ENCODE measurements at regions not wholly inside any gene's neighbourhood (a gene's known extent, or its start where the extent isn't known, plus 50 kb on each side); places are given as distances from the start of the nearest gene placed in this dataset.

DNA sequence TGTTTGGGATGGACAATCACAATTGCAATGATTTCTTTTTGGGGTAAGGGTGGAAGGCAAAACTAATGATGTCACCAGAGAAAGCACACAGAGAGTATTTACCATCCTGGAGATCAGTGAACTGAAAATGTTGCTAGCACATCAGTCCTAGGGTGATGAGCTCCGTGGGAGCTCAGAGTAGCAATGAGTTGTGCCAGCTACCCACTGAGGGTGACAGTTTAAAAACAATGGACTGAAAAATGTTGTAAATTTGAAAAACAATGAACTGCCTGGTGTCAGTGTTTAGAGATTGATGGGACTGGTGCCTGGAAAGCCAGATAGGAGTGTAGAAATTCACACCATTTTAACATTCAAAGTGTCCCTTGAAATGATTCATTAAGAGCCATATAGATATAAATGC, 198.5 kb downstream of the ATP23 start:
- DNase-seq (no peak), ATAC-seq (ENCODE audit: insufficient read depth, low FRiP score) (no peak)
- Histone ChIP-seq H3K27ac (ENCODE audit: low read depth in 1 of 2, low read length in 1 of 2) (no peak overlapping the region), H3K4me1 (ENCODE audit: control insufficient read depth in 5 of 5, insufficient read depth in 5 of 5, low read length in 5 of 5) (peaks cover 0 to 10% (median 4%) of the 10 kb centered on the region in 5 donors), H3K9ac (ENCODE audit: insufficient read depth in 1 of 2, low read length in 2 of 2) (no peak overlapping the region), H3K27me3 (ENCODE audit: control insufficient read depth in 3 of 3, insufficient read depth in 3 of 3, low read length in 2 of 3) (no peaks in the 10 kb centered on the region), H3K9me3 (ENCODE audit: control insufficient read depth in 4 of 4, insufficient read depth in 3 of 4, low read length in 3 of 4) (peaks cover 0 to 2% (median 0%) of the 10 kb centered on the region in 4 donors), H3K4me3 (no peak overlapping the region), H3K36me3 (ENCODE audit: control insufficient read depth in 4 of 4, insufficient read depth in 4 of 4, low read length in 4 of 4) (no peaks in the 10 kb centered on the region)
- TF ChIP-seq, protein P1, sequence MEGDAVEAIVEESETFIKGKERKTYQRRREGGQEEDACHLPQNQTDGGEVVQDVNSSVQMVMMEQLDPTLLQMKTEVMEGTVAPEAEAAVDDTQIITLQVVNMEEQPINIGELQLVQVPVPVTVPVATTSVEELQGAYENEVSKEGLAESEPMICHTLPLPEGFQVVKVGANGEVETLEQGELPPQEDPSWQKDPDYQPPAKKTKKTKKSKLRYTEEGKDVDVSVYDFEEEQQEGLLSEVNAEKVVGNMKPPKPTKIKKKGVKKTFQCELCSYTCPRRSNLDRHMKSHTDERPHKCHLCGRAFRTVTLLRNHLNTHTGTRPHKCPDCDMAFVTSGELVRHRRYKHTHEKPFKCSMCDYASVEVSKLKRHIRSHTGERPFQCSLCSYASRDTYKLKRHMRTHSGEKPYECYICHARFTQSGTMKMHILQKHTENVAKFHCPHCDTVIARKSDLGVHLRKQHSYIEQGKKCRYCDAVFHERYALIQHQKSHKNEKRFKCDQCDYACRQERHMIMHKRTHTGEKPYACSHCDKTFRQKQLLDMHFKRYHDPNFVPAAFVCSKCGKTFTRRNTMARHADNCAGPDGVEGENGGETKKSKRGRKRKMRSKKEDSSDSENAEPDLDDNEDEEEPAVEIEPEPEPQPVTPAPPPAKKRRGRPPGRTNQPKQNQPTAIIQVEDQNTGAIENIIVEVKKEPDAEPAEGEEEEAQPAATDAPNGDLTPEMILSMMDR (IDR thresholded peaks at IDR 0.05; ENCODE audit: control extremely low read depth, extremely low read depth) = no peak
- WGBS, 2 donors = 17 to 26% methylated on average over 1 of the region's 1 CpG

DNA sequence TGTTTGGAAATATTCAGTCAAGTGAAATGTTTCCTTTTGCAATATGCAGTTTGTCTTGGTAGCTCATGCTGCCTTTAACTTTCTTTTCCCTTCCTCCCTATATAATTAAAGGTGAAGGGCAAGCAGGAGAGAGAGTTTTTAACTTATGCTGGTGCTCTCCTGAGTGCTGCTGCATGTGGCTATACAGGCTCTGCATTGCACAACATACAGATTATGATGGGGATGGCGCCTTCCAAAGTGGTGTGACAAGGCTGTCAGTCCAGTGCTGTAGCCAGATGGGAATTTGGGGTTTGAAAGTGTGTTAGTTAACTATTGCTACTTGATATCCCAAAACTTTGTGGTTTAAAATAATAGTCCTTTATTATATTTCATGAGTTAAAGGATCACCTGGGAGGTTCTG, 199.0 kb downstream of the ATP23 start:
- ATAC-seq (ENCODE audit: insufficient read depth, low FRiP score) (no peak), DNase-seq (peak in 1 of 3 donors; percentile 48)
- Histone ChIP-seq H3K9me3 (ENCODE audit: control insufficient read depth in 4 of 4, insufficient read depth in 3 of 4, low read length in 3 of 4) (peaks cover 0 to 2% (median 0%) of the 10 kb centered on the region in 4 donors), H3K9ac (ENCODE audit: insufficient read depth in 1 of 2, low read length in 2 of 2) (no peak overlapping the region), H3K4me3 (no peak overlapping the region), H3K27ac (ENCODE audit: low read depth in 1 of 2, low read length in 1 of 2) (no peak overlapping the region), H3K36me3 (ENCODE audit: control insufficient read depth in 4 of 4, insufficient read depth in 4 of 4, low read length in 4 of 4) (no peaks in the 10 kb centered on the region), H3K27me3 (ENCODE audit: control insufficient read depth in 3 of 3, insufficient read depth in 3 of 3, low read length in 2 of 3) (no peaks in the 10 kb centered on the region), H3K4me1 (ENCODE audit: control insufficient read depth in 5 of 5, insufficient read depth in 5 of 5, low read length in 5 of 5) (peaks cover 0 to 10% (median 4%) of the 10 kb centered on the region in 5 donors)
- TF ChIP-seq, protein P1 (IDR thresholded peaks at IDR 0.05; ENCODE audit: control extremely low read depth, extremely low read depth) = no peak
- WGBS, 2 donors = 84 to 91% methylated on average over 1 of the region's 1 CpG

DNA sequence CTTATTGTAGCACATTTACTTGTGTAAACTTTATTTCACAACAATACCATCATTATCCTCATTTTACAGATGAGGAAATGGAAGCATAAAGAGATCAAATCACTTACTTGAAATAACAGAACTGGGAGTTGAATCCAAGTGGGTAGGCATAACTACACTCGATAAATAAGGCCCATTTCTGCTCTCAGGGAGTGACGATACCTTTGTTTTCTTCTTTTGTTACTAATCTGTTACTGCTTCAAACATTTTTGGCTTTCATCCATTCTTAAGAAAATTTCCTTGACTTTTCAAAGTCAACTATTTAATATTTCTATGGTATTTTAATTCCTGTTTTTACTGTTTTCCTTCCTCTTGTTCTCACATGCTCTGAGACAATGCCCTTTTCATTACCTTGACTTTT, 201.6 kb downstream of the ATP23 start:
- ATAC-seq (ENCODE audit: insufficient read depth, low FRiP score) (no peak), DNase-seq (no peak)
- Histone ChIP-seq H3K36me3 (ENCODE audit: control insufficient read depth in 4 of 4, insufficient read depth in 4 of 4, low read length in 4 of 4) (no peaks in the 10 kb centered on the region), H3K27ac (ENCODE audit: low read depth in 1 of 2, low read length in 1 of 2) (no peak overlapping the region), H3K4me3 (no peak overlapping the region), H3K9me3 (ENCODE audit: control insufficient read depth in 4 of 4, insufficient read depth in 3 of 4, low read length in 3 of 4) (peaks cover 0 to 2% (median 0%) of the 10 kb centered on the region in 4 donors), H3K9ac (ENCODE audit: insufficient read depth in 1 of 2, low read length in 2 of 2) (no peak overlapping the region), H3K27me3 (ENCODE audit: control insufficient read depth in 3 of 3, insufficient read depth in 3 of 3, low read length in 2 of 3) (no peaks in the 10 kb centered on the region), H3K4me1 (ENCODE audit: control insufficient read depth in 5 of 5, insufficient read depth in 5 of 5, low read length in 5 of 5) (peaks cover 0 to 10% (median 4%) of the 10 kb centered on the region in 5 donors)
- WGBS, 2 donors = 77 to 90% methylated on average over 2 of the region's 2 CpGs
- TF ChIP-seq, protein P1 (IDR thresholded peaks at IDR 0.05; ENCODE audit: control extremely low read depth, extremely low read depth) = no peak

DNA sequence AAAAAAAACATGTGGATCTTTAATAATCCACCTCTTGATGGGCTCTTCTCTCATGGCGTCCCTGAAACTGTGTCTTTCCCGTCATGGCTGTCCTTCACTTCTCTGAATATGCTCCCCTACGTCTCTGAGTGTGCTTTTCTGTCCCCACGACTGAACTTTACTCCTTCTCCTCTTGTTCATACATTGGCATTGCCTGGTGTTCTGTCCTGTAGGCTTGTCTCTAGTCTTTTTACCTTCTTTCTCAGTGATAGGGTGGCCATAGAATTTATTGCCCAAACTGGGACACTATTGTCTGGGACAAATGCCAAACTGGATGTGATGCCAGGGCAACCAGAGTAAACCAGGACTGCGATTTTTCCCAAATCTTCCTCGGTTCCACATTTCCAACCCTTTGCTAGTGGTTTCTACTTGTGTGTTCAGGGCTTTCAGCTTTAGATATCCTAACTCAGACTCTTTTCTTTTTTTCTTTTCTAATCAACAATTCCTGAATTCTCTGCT, 202.2 kb downstream of the ATP23 start:
- H3K27ac ChIP-seq (ENCODE audit: low read depth in 1 of 2, low read length in 1 of 2) = no peak overlapping the region
- 81 to 84% methylated on average over 6 of the region's 6 CpGs for WGBS, 2 donors

More for the DNA sequence above, 202.2 kb downstream of the ATP23 start:
- H3K4me3 ChIP-seq = no peak overlapping the region
- DNase-seq (no peak), ATAC-seq (ENCODE audit: insufficient read depth, low FRiP score) (no peak)
- no peaks in the 10 kb centered on the region for H3K27me3 ChIP-seq (ENCODE audit: control insufficient read depth in 3 of 3, insufficient read depth in 3 of 3, low read length in 2 of 3)
- H3K4me1 ChIP-seq (ENCODE audit: control insufficient read depth in 5 of 5, insufficient read depth in 5 of 5, low read length in 5 of 5) = peaks cover 0 to 7% (median 0%) of the 10 kb centered on the region in 5 donors
- no peak overlapping the region for H3K9ac ChIP-seq (ENCODE audit: insufficient read depth in 1 of 2, low read length in 2 of 2)
- TF ChIP-seq, protein P1 (IDR thresholded peaks at IDR 0.05; ENCODE audit: control extremely low read depth, extremely low read depth) = no peak
- H3K36me3 ChIP-seq (ENCODE audit: control insufficient read depth in 4 of 4, insufficient read depth in 4 of 4, low read length in 4 of 4) = no peaks in the 10 kb centered on the region
- H3K9me3 ChIP-seq (ENCODE audit: control insufficient read depth in 4 of 4, insufficient read depth in 3 of 4, low read length in 3 of 4) = peaks cover 0 to 2% (median 0%) of the 10 kb centered on the region in 4 donors

All from lung (tissue), 11 donors.